Peyer's patch (tissue), 4 donors: ENCODE measurements at regions not wholly inside any gene's neighbourhood (a gene's known extent, or its start where the extent isn't known, plus 50 kb on each side); places are given as distances from the start of the nearest gene placed in this dataset.

Experiments
- POLR2A ChIP-seq, 2 donors: fragments of 450-650 bp; IDR thresholded peaks; one replicate each; pipeline ENCODE4 v1.5.1; 2017; ENCODE audit warnings: antibody characterized with exemption in 2 of 2, mild to moderate bottlenecking in 2 of 2, moderate library complexity in 2 of 2
- TF ChIP-seq, protein P1 (sequence below), 6 experiments: fragments of 450-650 bp in 4 of 6; fragments of 200-600 bp in 2 of 6; sonication (generic) in 1 of 6; IDR thresholded peaks; one replicate each; pipeline ENCODE4 v1.5.1; 2017 to 2019; ENCODE audit warnings: antibody characterized with exemption in 6 of 6, mild to moderate bottlenecking in 3 of 6, moderate library complexity in 1 of 6

DNA sequence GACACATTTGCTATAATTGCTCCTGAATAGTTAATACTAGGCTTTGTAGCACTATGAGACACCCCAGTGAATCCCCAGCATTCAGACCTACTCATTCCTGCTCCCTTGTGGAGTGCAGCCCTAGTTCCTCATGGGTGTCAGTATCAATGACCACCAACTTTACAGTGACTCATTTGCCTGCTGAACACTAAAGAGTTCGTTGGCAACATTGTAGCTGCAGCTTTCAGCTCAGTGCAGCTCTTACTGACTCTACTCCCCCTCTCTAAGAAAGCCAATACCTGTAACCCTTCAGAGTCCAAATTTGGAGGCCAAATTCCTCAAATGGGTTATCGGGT lies 127.1 kb upstream of the MTPN start:
- TF ChIP-seq, protein P1, sequence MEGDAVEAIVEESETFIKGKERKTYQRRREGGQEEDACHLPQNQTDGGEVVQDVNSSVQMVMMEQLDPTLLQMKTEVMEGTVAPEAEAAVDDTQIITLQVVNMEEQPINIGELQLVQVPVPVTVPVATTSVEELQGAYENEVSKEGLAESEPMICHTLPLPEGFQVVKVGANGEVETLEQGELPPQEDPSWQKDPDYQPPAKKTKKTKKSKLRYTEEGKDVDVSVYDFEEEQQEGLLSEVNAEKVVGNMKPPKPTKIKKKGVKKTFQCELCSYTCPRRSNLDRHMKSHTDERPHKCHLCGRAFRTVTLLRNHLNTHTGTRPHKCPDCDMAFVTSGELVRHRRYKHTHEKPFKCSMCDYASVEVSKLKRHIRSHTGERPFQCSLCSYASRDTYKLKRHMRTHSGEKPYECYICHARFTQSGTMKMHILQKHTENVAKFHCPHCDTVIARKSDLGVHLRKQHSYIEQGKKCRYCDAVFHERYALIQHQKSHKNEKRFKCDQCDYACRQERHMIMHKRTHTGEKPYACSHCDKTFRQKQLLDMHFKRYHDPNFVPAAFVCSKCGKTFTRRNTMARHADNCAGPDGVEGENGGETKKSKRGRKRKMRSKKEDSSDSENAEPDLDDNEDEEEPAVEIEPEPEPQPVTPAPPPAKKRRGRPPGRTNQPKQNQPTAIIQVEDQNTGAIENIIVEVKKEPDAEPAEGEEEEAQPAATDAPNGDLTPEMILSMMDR (IDR thresholded peaks at IDR 0.05) = no peak
- no peak for TF ChIP-seq POLR2A (IDR thresholded peaks at IDR 0.05)
